ENCODE measurements at regions not wholly inside any gene's neighbourhood (a gene's known extent, or its start where the extent isn't known, plus 50 kb on each side); places are given as distances from the start of the nearest gene placed in this dataset.

DNA sequence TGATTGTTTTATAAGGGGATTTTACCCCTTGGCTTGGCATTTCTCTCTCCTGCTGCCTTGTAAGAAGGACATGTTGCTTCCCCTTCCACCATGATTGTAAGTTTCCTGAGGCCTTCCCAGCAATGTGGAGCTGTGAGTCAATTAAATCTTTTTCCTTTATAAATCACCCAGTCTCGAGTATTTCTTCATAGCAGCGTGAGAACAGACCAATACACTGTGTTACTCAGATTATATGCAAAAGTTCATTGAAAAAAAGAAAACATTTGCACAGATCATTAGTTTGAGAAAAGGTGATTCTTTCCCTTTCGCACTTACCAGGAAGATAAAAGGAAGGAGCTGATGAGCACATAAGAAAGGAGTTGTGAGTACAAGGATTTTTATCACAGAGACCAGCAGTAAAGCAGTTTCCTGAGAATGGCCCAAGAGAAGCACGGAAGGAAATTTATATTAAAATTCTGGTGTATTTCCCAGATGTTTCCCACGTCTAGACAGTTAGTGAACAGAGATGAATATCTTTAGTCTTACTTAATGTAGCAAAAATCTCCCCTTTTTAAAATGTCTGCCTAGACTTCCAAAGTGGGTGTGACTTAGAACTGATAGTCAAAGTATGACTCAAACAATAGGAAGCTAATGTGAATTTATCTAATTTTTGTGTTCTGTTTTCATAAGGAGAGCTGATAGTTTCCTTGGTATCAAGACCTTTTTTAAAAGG is 431.8 kb upstream of the SGCG start:
- Histone ChIP-seq H3K27me3 (ENCODE audit: control insufficient read depth in 2 of 2, insufficient read depth in 1 of 2, low read length in 1 of 2) (no peaks in the 10 kb centered on the region), H3K4me1 (ENCODE audit: control insufficient read depth in 2 of 2, insufficient read depth in 2 of 2, low read length in 2 of 2) (no peaks in the 10 kb centered on the region), H3K36me3 (ENCODE audit: control insufficient read depth in 2 of 2, insufficient read depth in 2 of 2, low read length in 1 of 2) (no peaks in the 10 kb centered on the region), H3K4me3 (ENCODE audit: low read length in 2 of 2) (no peak overlapping the region), H3K9me3 (ENCODE audit: control insufficient read depth in 2 of 2, insufficient read depth in 1 of 2, low read length in 1 of 2) (peaks cover 0 to 3% of the 10 kb centered on the region in 2 donors), H3K27ac (ENCODE audit: low read depth in 1 of 2, low read length in 1 of 2) (no peak overlapping the region)
- DNase-seq (ENCODE audit: low read depth in 6 of 9, low spot score in 9 of 9): no peak
- WGBS: 72% methylated on average over 5 of the region's 5 CpGs

DNA sequence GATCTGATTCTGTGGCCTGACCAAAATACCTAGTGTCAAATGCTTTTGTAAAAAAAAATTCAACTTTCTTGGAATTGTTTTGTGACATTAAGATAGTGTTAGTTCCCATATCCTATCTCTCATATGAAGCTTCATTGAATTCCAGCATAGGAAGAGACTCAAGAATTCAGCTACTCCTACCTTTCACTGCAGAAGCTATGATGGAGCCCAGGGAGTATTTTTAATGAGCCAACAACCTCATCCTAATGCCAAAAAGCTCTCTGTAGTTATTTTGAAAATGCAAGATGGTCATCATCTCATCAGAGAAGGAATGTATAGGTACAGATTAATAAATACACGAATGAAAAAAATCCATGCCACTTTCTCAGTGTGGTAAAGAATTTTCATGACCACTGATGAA is 431.2 kb upstream of the SGCG start:
- Histone ChIP-seq H3K27ac (ENCODE audit: low read depth in 1 of 2, low read length in 1 of 2) (no peak overlapping the region), H3K4me3 (ENCODE audit: low read length in 2 of 2) (no peak overlapping the region), H3K27me3 (ENCODE audit: control insufficient read depth in 2 of 2, insufficient read depth in 1 of 2, low read length in 1 of 2) (no peaks in the 10 kb centered on the region), H3K36me3 (ENCODE audit: control insufficient read depth in 2 of 2, insufficient read depth in 2 of 2, low read length in 1 of 2) (no peaks in the 10 kb centered on the region), H3K4me1 (ENCODE audit: control insufficient read depth in 2 of 2, insufficient read depth in 2 of 2, low read length in 2 of 2) (no peaks in the 10 kb centered on the region), H3K9me3 (ENCODE audit: control insufficient read depth in 2 of 2, insufficient read depth in 1 of 2, low read length in 1 of 2) (peaks cover 0 to 3% of the 10 kb centered on the region in 2 donors)
- DNase-seq (ENCODE audit: low read depth in 6 of 9, low spot score in 9 of 9): no peak
- WGBS: 89% methylated on average over 1 of the region's 1 CpG

DNA sequence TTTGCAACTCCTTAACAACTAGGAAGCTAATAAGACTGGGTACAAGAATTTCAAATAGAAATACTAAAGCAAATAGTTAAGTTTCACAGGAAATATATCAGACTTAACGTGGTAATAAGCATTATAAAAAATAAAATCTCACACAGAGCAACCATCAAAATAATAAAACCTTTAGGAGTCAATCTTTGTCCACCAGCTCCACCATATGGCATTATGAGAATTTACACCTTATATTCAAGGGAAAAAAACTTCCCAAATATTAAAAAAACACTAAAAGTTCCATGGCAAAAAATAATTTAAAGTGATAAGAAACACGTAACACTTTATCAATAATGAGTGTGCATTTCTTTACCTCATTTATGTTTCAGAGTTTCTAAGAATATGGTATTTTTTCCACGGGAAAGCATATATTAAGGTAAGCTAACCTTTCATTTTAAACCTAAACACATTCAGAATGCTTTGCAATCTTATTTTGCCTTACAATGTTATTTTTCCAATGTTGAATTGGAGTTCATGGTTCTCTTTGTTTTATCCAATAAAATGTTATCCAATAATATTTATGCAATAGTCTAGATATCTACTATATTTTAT is 423.2 kb upstream of the SGCG start:
- no peaks in the 10 kb centered on the region for H3K27me3 ChIP-seq (ENCODE audit: control insufficient read depth in 2 of 2, insufficient read depth in 1 of 2, low read length in 1 of 2)
- no peak overlapping the region for H3K27ac ChIP-seq (ENCODE audit: low read depth in 1 of 2, low read length in 1 of 2)
- WGBS: 68% methylated on average over 3 of the region's 3 CpGs
- DNase-seq (ENCODE audit: low read depth in 6 of 9, low spot score in 9 of 9): no peak
- no peak overlapping the region for H3K4me3 ChIP-seq (ENCODE audit: low read length in 2 of 2)
- no peaks in the 10 kb centered on the region for H3K36me3 ChIP-seq (ENCODE audit: control insufficient read depth in 2 of 2, insufficient read depth in 2 of 2, low read length in 1 of 2)
- no peaks in the 10 kb centered on the region for H3K4me1 ChIP-seq (ENCODE audit: control insufficient read depth in 2 of 2, insufficient read depth in 2 of 2, low read length in 2 of 2)
- H3K9me3 ChIP-seq (ENCODE audit: control insufficient read depth in 2 of 2, insufficient read depth in 1 of 2, low read length in 1 of 2): no peaks in the 10 kb centered on the region

DNA sequence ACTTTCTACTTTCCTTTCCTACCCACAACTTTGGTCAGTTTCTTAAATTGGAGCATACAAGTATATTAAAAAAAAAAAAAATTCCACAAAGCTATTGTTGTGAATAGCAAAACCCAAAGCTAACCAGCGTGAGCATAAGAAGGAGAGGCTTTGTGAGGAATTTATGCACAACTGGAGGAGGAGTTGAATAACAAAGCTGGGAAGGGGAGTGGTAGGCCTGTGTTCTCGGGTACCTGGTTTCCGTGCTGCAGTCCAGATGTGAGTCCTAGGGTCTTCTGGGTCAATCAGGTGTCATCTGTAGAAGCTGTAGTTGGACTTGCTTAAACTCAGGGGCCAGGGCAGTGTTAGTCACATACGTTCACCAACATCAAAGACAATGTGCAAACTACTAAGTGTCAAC is 422.5 kb upstream of the SGCG start:
- WGBS: 83% methylated on average over 4 of the region's 4 CpGs
- Histone ChIP-seq H3K27me3 (ENCODE audit: control insufficient read depth in 2 of 2, insufficient read depth in 1 of 2, low read length in 1 of 2) (no peaks in the 10 kb centered on the region), H3K36me3 (ENCODE audit: control insufficient read depth in 2 of 2, insufficient read depth in 2 of 2, low read length in 1 of 2) (no peaks in the 10 kb centered on the region), H3K9me3 (ENCODE audit: control insufficient read depth in 2 of 2, insufficient read depth in 1 of 2, low read length in 1 of 2) (no peaks in the 10 kb centered on the region), H3K4me3 (ENCODE audit: low read length in 2 of 2) (no peak overlapping the region), H3K27ac (ENCODE audit: low read depth in 1 of 2, low read length in 1 of 2) (no peak overlapping the region), H3K4me1 (ENCODE audit: control insufficient read depth in 2 of 2, insufficient read depth in 2 of 2, low read length in 2 of 2) (no peaks in the 10 kb centered on the region)
- no peak for DNase-seq (ENCODE audit: low read depth in 6 of 9, low spot score in 9 of 9)

DNA sequence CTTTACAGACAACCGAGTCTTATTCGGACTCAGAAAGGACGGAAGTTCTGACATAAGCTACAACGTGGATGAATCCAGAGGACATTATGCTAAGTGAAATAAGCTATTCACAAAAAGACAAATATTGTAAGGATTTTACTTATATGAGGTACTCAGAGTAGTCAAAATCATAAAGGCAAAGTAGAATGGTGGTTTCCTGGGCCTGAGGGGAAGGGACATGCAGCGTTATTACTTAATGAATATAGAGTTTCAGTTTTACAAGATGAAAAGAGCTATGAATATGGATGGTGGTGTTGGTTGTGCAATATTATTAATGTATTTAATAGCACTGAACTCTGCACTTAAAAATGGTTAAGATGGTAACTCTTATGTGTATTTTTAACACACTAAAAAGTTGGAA is 419.1 kb upstream of the SGCG start:
- Histone ChIP-seq H3K4me3 (ENCODE audit: low read length in 2 of 2) (no peak overlapping the region), H3K9me3 (ENCODE audit: control insufficient read depth in 2 of 2, insufficient read depth in 1 of 2, low read length in 1 of 2) (no peaks in the 10 kb centered on the region), H3K4me1 (ENCODE audit: control insufficient read depth in 2 of 2, insufficient read depth in 2 of 2, low read length in 2 of 2) (no peaks in the 10 kb centered on the region), H3K36me3 (ENCODE audit: control insufficient read depth in 2 of 2, insufficient read depth in 2 of 2, low read length in 1 of 2) (no peaks in the 10 kb centered on the region), H3K27ac (ENCODE audit: low read depth in 1 of 2, low read length in 1 of 2) (no peak overlapping the region), H3K27me3 (ENCODE audit: control insufficient read depth in 2 of 2, insufficient read depth in 1 of 2, low read length in 1 of 2) (no peaks in the 10 kb centered on the region)
- DNase-seq (ENCODE audit: low read depth in 6 of 9, low spot score in 9 of 9): no peak
- WGBS: 94% methylated on average over 5 of the region's 5 CpGs

DNA sequence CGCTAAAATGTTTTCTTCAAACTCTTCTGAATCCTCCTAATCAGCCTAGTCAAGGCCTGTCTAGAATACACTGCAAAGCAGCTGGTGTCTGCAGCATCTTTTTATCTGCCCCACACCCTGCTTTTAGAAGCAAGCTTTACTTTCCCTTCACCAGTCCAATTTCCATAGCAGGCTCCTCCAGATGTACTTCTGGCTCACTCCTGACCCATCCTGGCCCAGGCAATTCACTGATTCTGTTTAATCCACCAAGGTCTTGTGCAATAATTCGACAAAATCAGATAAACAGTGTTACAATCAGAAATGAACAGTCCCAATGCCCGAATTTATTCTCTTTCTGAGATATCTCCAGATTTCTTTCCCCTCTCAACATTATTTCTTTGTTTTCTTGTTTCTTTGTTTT is 415.2 kb upstream of the SGCG start:
- no peak overlapping the region for H3K4me3 ChIP-seq (ENCODE audit: low read length in 2 of 2)
- no peaks in the 10 kb centered on the region for H3K27me3 ChIP-seq (ENCODE audit: control insufficient read depth in 2 of 2, insufficient read depth in 1 of 2, low read length in 1 of 2)
- no peaks in the 10 kb centered on the region for H3K4me1 ChIP-seq (ENCODE audit: control insufficient read depth in 2 of 2, insufficient read depth in 2 of 2, low read length in 2 of 2)
- no peaks in the 10 kb centered on the region for H3K36me3 ChIP-seq (ENCODE audit: control insufficient read depth in 2 of 2, insufficient read depth in 2 of 2, low read length in 1 of 2)
- H3K9me3 ChIP-seq (ENCODE audit: control insufficient read depth in 2 of 2, insufficient read depth in 1 of 2, low read length in 1 of 2): no peaks in the 10 kb centered on the region
- WGBS: 78% methylated on average over 3 of the region's 3 CpGs
- DNase-seq (ENCODE audit: low read depth in 6 of 9, low spot score in 9 of 9): no peak
- H3K27ac ChIP-seq (ENCODE audit: low read depth in 1 of 2, low read length in 1 of 2): no peak overlapping the region

DNA sequence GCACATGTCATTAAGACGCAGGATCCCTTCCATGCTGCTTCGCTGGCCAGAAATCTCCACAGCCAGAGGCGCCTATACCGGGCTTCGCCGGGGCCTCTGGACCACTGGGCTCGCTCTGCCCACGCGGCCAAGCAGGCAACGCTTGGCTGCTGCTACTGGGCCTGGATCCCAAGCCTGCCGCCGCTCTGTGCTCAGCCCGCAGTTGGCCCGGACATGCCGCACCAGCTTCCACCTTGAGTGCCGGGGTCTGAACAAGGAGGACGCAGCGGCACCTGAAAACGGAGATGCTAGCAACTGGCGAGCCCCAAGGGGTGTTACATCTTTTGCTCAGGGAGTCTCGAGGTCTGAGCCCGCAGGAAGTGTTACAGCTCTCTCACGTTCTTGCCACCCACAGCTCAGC is 409.9 kb upstream of the SGCG start:
- WGBS: 94% methylated on average over 23 of the region's 23 CpGs
- Histone ChIP-seq H3K4me1 (ENCODE audit: control insufficient read depth in 2 of 2, insufficient read depth in 2 of 2, low read length in 2 of 2) (no peaks in the 10 kb centered on the region), H3K36me3 (ENCODE audit: control insufficient read depth in 2 of 2, insufficient read depth in 2 of 2, low read length in 1 of 2) (no peaks in the 10 kb centered on the region), H3K27me3 (ENCODE audit: control insufficient read depth in 2 of 2, insufficient read depth in 1 of 2, low read length in 1 of 2) (no peaks in the 10 kb centered on the region), H3K9me3 (ENCODE audit: control insufficient read depth in 2 of 2, insufficient read depth in 1 of 2, low read length in 1 of 2) (peaks cover 0 to 4% of the 10 kb centered on the region in 2 donors), H3K27ac (ENCODE audit: low read depth in 1 of 2, low read length in 1 of 2) (no peak overlapping the region), H3K4me3 (ENCODE audit: low read length in 2 of 2) (no peak overlapping the region)
- no peak for DNase-seq (ENCODE audit: low read depth in 6 of 9, low spot score in 9 of 9)

DNA sequence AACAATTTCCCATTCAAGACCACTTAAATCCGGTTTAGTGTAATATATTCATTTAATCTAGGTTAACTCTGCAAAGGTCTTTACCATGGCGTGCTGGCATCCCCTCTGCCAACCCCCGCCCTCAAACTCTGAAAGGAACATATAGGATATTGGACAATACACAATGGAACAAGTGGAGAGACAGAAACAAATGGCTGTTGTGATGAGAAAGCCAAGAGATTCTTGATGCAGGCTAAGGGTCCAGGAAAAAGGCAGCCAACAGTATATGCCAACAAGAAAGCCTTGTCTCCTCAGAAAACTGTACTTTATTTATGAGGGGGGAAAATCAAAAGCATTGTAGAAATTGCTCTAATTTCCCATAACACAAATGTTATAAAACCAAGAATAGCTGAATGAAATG is 407.3 kb upstream of the SGCG start:
- Histone ChIP-seq H3K9me3 (ENCODE audit: control insufficient read depth in 2 of 2, insufficient read depth in 1 of 2, low read length in 1 of 2) (peaks cover 0 to 4% of the 10 kb centered on the region in 2 donors), H3K4me3 (ENCODE audit: low read length in 2 of 2) (no peak overlapping the region), H3K4me1 (ENCODE audit: control insufficient read depth in 2 of 2, insufficient read depth in 2 of 2, low read length in 2 of 2) (no peaks in the 10 kb centered on the region), H3K27ac (ENCODE audit: low read depth in 1 of 2, low read length in 1 of 2) (no peak overlapping the region), H3K27me3 (ENCODE audit: control insufficient read depth in 2 of 2, insufficient read depth in 1 of 2, low read length in 1 of 2) (no peaks in the 10 kb centered on the region), H3K36me3 (ENCODE audit: control insufficient read depth in 2 of 2, insufficient read depth in 2 of 2, low read length in 1 of 2) (no peaks in the 10 kb centered on the region)
- no peak for DNase-seq (ENCODE audit: low read depth in 6 of 9, low spot score in 9 of 9)
- 87% methylated on average over 3 of the region's 3 CpGs for WGBS

DNA sequence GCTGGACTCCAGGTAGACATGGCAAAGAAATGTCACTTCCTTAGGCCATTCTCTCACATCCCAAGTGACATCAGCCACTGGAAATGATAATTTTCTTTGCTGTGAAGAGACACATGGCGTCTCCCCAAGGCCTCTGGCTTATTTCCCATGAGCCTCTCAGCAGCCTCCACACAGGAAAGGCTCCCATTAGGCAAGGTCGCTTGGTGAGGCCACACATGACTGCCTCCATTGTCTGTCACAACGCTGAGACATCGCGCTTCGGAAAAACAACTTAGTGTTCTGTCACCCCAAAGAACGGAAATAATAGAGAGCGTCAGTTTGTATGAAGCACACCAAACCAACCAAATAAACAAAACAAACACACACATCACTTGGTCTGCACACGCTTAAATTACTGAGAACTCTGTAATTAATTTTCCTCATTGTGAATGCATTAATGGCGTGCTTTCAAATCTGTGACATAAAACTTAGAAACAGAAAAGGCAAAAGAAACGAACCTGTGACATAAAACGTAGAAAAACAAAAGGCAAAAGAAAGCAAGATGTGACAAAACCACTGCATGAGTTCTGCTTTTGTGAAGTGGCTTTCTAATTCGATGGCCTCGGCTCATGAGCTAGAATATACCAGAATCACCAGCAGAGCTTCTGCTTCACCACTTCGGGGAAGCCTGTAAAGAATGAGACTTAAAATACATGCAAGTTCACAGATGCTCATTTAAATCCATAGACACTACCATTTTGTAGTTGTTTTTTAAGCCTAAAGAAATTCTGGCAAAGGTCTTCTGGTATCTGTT is 404.2 kb upstream of the SGCG start:
- 85% methylated on average over 15 of the region's 15 CpGs for WGBS
- no peak overlapping the region for H3K27ac ChIP-seq (ENCODE audit: low read depth in 1 of 2, low read length in 1 of 2)

More for the DNA sequence above, 404.2 kb upstream of the SGCG start:
- Histone ChIP-seq H3K27me3 (ENCODE audit: control insufficient read depth in 2 of 2, insufficient read depth in 1 of 2, low read length in 1 of 2) (no peaks in the 10 kb centered on the region), H3K4me3 (ENCODE audit: low read length in 2 of 2) (no peak overlapping the region), H3K4me1 (ENCODE audit: control insufficient read depth in 2 of 2, insufficient read depth in 2 of 2, low read length in 2 of 2) (no peaks in the 10 kb centered on the region), H3K9me3 (ENCODE audit: control insufficient read depth in 2 of 2, insufficient read depth in 1 of 2, low read length in 1 of 2) (no peaks in the 10 kb centered on the region), H3K36me3 (ENCODE audit: control insufficient read depth in 2 of 2, insufficient read depth in 2 of 2, low read length in 1 of 2) (no peaks in the 10 kb centered on the region)
- DNase-seq (ENCODE audit: low read depth in 6 of 9, low spot score in 9 of 9): no peak
